ENCODE measurements at regions not wholly inside any gene's neighbourhood (a gene's known extent, or its start where the extent isn't known, plus 50 kb on each side); places are given as distances from the start of the nearest gene placed in this dataset.

- in situ Hi-C loops (cut with MboI; ENCODE audit: low sequenced_read_pairs in 4 of 4): no loop called here
- TF ChIP-seq POLR2A (IDR thresholded peaks at IDR 0.05) (no peak), CTCF (IDR thresholded peaks at IDR 0.05 in 4 of 5, conservative IDR thresholded peaks at IDR 0.05 in 1 of 5) (no peak)
- no peak for DNase-seq
- ATAC-seq: no peak
- intact Hi-C loops (cut with DNase I; ENCODE audit: low total_unique reads): no loop called here
- Histone ChIP-seq H3K36me3 (no peaks in the 10 kb centered on the region), H3K9me3 (no peaks in the 10 kb centered on the region), H3K4me3 (no peak overlapping the region), H3K27ac (no peak overlapping the region), H3K27me3 (no peaks in the 10 kb centered on the region), H3K4me1 (no peaks in the 10 kb centered on the region)
These were observed 50.1 kb downstream of the GCNT4 start for GRCh38 chr5:75002271-75002670.

GRCh38 chr5:74995926-74996325 lies 56.4 kb downstream of the GCNT4 start:
- H3K9me3 ChIP-seq: no peaks in the 10 kb centered on the region
- DNase-seq: no peak
- H3K27ac ChIP-seq: no peak overlapping the region
- no peak for TF ChIP-seq CTCF (IDR thresholded peaks at IDR 0.05 in 4 of 5, conservative IDR thresholded peaks at IDR 0.05 in 1 of 5)
- TF ChIP-seq POLR2A (IDR thresholded peaks at IDR 0.05): no peak
- no peaks in the 10 kb centered on the region for H3K4me1 ChIP-seq
- no peaks in the 10 kb centered on the region for H3K36me3 ChIP-seq
- in situ Hi-C loops (cut with MboI; ENCODE audit: low sequenced_read_pairs in 4 of 4): no loop called here
- ATAC-seq: no peak
- no peaks in the 10 kb centered on the region for H3K27me3 ChIP-seq
- intact Hi-C loops (cut with DNase I; ENCODE audit: low total_unique reads): no loop called here
- no peak overlapping the region for H3K4me3 ChIP-seq

- TF ChIP-seq POLR2A (IDR thresholded peaks at IDR 0.05) (no peak), CTCF (IDR thresholded peaks at IDR 0.05 in 4 of 5, conservative IDR thresholded peaks at IDR 0.05 in 1 of 5) (no peak)
- Histone ChIP-seq H3K9me3 (no peaks in the 10 kb centered on the region), H3K27ac (no peak overlapping the region), H3K36me3 (no peaks in the 10 kb centered on the region), H3K4me3 (no peak overlapping the region), H3K27me3 (no peaks in the 10 kb centered on the region), H3K4me1 (no peaks in the 10 kb centered on the region)
- in situ Hi-C loops (cut with MboI; ENCODE audit: low sequenced_read_pairs in 4 of 4) (no loop called here), intact Hi-C loops (cut with DNase I; ENCODE audit: low total_unique reads) (no loop called here)
- DNase-seq: no peak
- no peak for ATAC-seq
These were observed 57.5 kb downstream of the GCNT4 start for GRCh38 chr5:74994826-74995225.

- TF ChIP-seq CTCF (IDR thresholded peaks at IDR 0.05 in 4 of 5, conservative IDR thresholded peaks at IDR 0.05 in 1 of 5) (no peak), POLR2A (IDR thresholded peaks at IDR 0.05) (no peak)
- intact Hi-C loops (cut with DNase I; ENCODE audit: low total_unique reads): no loop called here
- ATAC-seq (no peak), DNase-seq (no peak)
- Histone ChIP-seq H3K36me3 (no peaks in the 10 kb centered on the region), H3K27me3 (no peaks in the 10 kb centered on the region), H3K4me1 (no peaks in the 10 kb centered on the region), H3K4me3 (no peak overlapping the region), H3K27ac (no peak overlapping the region), H3K9me3 (no peaks in the 10 kb centered on the region)
- in situ Hi-C loops (cut with MboI; ENCODE audit: low sequenced_read_pairs in 4 of 4): no loop called here
These were observed 58.6 kb downstream of the GCNT4 start for GRCh38 chr5:74993743-74994142.

- in situ Hi-C loops (cut with MboI; ENCODE audit: low sequenced_read_pairs in 4 of 4): no loop called here
- intact Hi-C loops (cut with DNase I; ENCODE audit: low total_unique reads): no loop called here
These were observed 59.6 kb downstream of the GCNT4 start for GRCh38 chr5:74992791-74993190.

More at GRCh38 chr5:74992791-74993190, 59.6 kb downstream of the GCNT4 start:
- Histone ChIP-seq H3K36me3 (no peaks in the 10 kb centered on the region), H3K4me1 (no peaks in the 10 kb centered on the region), H3K4me3 (no peak overlapping the region), H3K9me3 (no peaks in the 10 kb centered on the region), H3K27ac (no peak overlapping the region), H3K27me3 (no peaks in the 10 kb centered on the region)
- DNase-seq: no peak
- no peak for ATAC-seq
- TF ChIP-seq CTCF (IDR thresholded peaks at IDR 0.05 in 4 of 5, conservative IDR thresholded peaks at IDR 0.05 in 1 of 5) (no peak), POLR2A (IDR thresholded peaks at IDR 0.05) (no peak)

Measured in gastrocnemius medialis (tissue), 4 donors.